Loucy (cell line): ENCODE measurements at regions not wholly inside any gene's neighbourhood (a gene's known extent, or its start where the extent isn't known, plus 50 kb on each side); places are given as distances from the start of the nearest gene placed in this dataset.

Source experiments
- EZH2phosphoT487 ChIP-seq: fragments of 200-600 bp; IDR thresholded peaks from 2 replicates; pipeline ENCODE4 v1.6.1; 2018; ENCODE audit warnings: antibody characterized with exemption, mild to moderate bottlenecking, moderate library complexity, borderline replicate concordance
- TF ChIP-seq, protein P1 (sequence below): fragments of 200-600 bp; sonication (generic); conservative IDR thresholded peaks from 2 replicates; pipeline ENCODE4 v1.5.1; 2014; ENCODE audit warnings: mild to moderate bottlenecking, antibody characterized with exemption, low read length

DNA sequence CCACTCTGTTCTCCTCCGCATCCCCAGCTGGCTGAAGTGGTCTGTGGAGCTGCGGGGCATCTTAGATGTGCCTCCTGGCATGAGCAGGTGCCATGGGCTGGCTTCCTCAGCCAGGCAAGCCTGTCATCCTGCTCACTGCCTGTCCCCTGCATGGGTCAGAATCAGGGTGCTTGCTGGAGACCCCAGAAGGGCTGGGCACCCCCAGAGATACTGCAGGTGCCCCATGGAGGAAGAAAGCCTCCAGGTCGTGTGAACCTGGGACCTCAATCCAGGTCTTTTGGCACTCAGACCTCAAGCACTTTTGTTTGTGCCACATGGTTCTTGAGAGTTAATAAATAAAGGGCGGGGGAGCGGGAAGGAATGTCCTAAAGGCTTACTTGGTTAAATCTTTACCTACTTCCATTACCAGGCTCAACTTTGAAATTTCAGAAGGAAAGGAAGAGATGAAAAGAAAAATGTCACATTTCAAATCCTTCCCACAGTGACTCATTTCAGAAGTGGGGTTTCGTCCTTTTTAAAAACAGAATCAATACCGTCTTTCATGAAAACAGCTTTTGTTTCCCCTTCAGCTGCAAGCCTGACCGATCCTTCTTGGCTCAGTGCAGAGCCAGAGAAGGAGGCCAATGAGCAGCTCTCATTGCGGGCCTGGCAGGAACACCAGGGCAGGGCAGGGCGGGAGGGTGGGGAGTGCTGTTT is 69.9 kb downstream of the RHOB start:
- TF ChIP-seq, protein P1, sequence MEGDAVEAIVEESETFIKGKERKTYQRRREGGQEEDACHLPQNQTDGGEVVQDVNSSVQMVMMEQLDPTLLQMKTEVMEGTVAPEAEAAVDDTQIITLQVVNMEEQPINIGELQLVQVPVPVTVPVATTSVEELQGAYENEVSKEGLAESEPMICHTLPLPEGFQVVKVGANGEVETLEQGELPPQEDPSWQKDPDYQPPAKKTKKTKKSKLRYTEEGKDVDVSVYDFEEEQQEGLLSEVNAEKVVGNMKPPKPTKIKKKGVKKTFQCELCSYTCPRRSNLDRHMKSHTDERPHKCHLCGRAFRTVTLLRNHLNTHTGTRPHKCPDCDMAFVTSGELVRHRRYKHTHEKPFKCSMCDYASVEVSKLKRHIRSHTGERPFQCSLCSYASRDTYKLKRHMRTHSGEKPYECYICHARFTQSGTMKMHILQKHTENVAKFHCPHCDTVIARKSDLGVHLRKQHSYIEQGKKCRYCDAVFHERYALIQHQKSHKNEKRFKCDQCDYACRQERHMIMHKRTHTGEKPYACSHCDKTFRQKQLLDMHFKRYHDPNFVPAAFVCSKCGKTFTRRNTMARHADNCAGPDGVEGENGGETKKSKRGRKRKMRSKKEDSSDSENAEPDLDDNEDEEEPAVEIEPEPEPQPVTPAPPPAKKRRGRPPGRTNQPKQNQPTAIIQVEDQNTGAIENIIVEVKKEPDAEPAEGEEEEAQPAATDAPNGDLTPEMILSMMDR, result no peak
- TF ChIP-seq EZH2phosphoT487, result no peak
